ENCODE measurements at regions not wholly inside any gene's neighbourhood (a gene's known extent, or its start where the extent isn't known, plus 50 kb on each side); places are given as distances from the start of the nearest gene placed in this dataset.

DNA sequence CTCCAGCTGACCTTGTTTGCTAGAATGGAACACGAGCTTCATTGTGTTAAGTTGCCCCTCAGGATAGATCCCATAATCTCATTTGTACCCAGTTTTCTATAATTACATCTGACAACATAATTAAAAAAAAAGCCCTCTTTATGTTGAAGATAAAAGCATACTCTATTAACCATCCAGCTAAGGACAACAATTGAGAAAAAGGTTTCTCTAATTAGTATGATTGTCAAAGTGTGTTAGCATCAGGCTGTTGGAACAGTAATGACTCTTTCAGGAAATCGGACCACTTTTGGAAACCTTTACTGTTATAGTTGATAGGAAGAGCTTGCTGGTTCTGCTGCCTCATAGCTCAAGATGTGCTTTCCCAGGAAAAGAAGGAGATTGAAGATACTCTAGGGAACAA is 172.6 kb downstream of the FHIP1A start:
- TF ChIP-seq, protein P1, sequence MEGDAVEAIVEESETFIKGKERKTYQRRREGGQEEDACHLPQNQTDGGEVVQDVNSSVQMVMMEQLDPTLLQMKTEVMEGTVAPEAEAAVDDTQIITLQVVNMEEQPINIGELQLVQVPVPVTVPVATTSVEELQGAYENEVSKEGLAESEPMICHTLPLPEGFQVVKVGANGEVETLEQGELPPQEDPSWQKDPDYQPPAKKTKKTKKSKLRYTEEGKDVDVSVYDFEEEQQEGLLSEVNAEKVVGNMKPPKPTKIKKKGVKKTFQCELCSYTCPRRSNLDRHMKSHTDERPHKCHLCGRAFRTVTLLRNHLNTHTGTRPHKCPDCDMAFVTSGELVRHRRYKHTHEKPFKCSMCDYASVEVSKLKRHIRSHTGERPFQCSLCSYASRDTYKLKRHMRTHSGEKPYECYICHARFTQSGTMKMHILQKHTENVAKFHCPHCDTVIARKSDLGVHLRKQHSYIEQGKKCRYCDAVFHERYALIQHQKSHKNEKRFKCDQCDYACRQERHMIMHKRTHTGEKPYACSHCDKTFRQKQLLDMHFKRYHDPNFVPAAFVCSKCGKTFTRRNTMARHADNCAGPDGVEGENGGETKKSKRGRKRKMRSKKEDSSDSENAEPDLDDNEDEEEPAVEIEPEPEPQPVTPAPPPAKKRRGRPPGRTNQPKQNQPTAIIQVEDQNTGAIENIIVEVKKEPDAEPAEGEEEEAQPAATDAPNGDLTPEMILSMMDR (IDR thresholded peaks at IDR 0.05; ENCODE audit: low read depth, low read length, poor library complexity, severe bottlenecking) = no peak
- TF ChIP-seq EZH2phosphoT487 (IDR thresholded peaks at IDR 0.05; ENCODE audit: borderline replicate concordance, low read length) = no peak
